SU-DHL-6 (cell line): ENCODE measurements at regions not wholly inside any gene's neighbourhood (a gene's known extent, or its start where the extent isn't known, plus 50 kb on each side); places are given as distances from the start of the nearest gene placed in this dataset.

Experiments used
- EZH2phosphoT487 ChIP-seq: fragments of 200-600 bp; sonication (generic), shearing (Covaris generic); conservative IDR thresholded peaks from 2 replicates; pipeline ENCODE4 v1.6.1; 2018; ENCODE audit warnings: mild to moderate bottlenecking, antibody characterized with exemption, low read length, moderate library complexity, mixed read lengths
- TF ChIP-seq, protein P1 (sequence below): fragments of 200-600 bp; sonication (generic); IDR thresholded peaks from one replicate; pipeline ENCODE4 v1.5.1; 2017; ENCODE audit warnings: antibody characterized with exemption, mild to moderate bottlenecking, low read length, moderate library complexity; ENCODE audit not compliant: insufficient read depth, poor library complexity, severe bottlenecking

- TF ChIP-seq, protein P1, sequence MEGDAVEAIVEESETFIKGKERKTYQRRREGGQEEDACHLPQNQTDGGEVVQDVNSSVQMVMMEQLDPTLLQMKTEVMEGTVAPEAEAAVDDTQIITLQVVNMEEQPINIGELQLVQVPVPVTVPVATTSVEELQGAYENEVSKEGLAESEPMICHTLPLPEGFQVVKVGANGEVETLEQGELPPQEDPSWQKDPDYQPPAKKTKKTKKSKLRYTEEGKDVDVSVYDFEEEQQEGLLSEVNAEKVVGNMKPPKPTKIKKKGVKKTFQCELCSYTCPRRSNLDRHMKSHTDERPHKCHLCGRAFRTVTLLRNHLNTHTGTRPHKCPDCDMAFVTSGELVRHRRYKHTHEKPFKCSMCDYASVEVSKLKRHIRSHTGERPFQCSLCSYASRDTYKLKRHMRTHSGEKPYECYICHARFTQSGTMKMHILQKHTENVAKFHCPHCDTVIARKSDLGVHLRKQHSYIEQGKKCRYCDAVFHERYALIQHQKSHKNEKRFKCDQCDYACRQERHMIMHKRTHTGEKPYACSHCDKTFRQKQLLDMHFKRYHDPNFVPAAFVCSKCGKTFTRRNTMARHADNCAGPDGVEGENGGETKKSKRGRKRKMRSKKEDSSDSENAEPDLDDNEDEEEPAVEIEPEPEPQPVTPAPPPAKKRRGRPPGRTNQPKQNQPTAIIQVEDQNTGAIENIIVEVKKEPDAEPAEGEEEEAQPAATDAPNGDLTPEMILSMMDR: no peak
- TF ChIP-seq EZH2phosphoT487: no peak
Measured at GRCh38 chr2:18957909-18958308, 368.5 kb upstream of the NT5C1B start.
